SW 1271 (cell line): ENCODE measurements at regions not wholly inside any gene's neighbourhood (a gene's known extent, or its start where the extent isn't known, plus 50 kb on each side); places are given as distances from the start of the nearest gene placed in this dataset.

ENCODE experiments used
- DNase-seq, 2 experiments: peaks; one replicate each; lab custom pipeline; 2025; lab: John Stamatoyannopoulos, UW

DNA sequence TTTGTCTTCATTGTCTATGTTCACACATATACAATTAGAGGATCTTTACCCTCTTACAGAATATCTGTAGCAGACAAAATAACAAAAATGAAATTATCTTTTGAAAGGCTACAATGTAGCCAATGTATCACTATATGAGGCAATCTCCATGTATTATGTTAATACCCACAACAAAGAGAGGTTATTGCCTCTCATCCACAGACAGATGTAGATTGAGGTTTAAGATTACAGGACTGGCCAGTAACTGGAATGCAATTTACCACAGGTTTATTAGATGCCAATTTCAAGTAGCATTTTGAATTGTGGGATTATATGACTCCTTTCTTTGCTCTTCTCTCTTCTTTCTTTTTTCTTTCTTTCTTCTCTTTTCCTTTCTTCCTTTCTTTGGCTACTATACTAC, 242.6 kb downstream of the ANKRD50 start:
- DNase-seq = no peak

DNA sequence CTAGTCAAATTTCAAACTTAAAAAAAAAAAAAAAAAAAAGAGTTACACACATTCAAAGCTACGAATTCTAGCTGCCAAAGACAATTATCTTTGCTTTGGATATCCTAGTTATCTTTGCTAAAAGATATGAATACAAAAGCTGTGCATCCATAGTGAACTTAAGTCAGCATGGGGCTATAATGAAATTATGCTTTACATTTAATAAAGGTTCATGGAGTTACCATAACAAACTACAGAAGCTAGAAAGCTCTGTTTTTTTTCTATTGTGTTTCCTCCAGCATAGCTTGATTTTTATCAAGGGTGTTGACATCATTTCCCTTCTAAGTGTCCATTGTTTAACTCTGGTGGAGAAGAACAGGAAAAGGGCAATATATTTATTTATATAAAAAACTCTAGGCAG, 234.1 kb downstream of the ANKRD50 start:
- no peak for DNase-seq

GRCh38 chr4:124480061-124480460, 232.5 kb downstream of the ANKRD50 start:
- DNase-seq = no peak

DNA sequence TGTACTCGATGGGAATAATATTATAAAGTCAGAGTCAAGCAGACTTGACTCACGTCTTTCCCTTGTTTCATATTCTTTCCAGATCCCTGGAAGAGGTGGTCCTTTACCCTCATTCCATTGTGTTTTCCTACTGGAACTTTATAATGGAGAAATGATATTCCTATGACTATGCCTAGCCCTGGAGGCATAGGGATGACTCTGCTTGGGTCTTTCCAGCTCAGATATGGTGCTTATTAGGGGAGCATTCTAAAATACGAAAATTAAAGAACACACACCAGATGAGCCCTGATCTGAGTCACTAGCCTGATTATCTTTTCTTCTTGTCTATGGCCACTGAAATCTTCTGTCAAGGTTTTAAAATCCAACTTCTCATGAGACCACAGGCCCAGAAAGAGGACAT, 231.4 kb downstream of the ANKRD50 start:
- no peak for DNase-seq

GRCh38 chr4:124483048-124483906, 229.3 kb downstream of the ANKRD50 start:
- no peak for DNase-seq

- no peak for DNase-seq
Observed at GRCh38 chr4:124484008-124484407, 228.5 kb downstream of the ANKRD50 start.

- DNase-seq = no peak
Observed at GRCh38 chr4:124484940-124485339, 227.6 kb downstream of the ANKRD50 start.

- no peak for DNase-seq
Observed at GRCh38 chr4:124486423-124486822, 226.1 kb downstream of the ANKRD50 start.

DNA sequence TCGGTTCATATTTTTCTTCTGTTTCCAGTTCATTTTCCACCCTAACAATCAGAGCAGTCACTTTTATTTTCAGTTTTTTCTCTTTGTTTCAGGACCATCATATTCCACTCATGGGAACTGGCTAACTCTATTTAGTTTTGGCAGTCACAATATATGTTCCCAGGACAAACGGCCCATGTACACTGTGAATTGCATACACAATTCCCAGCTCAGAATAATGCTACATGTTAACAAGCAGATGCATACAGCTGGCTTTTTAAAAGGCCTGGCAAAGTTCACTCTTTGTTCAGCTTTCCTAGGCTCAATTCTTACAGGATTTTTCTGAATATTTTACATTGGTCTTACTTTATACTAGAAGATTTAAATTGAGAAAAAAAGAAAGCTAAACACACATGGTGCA, 224.9 kb downstream of the ANKRD50 start:
- no peak for DNase-seq

GRCh38 chr4:124491361-124492145, 221.0 kb downstream of the ANKRD50 start:
- no peak for DNase-seq

GRCh38 chr4:124499261-124499660, 213.3 kb downstream of the ANKRD50 start:
- DNase-seq = no peak

DNA sequence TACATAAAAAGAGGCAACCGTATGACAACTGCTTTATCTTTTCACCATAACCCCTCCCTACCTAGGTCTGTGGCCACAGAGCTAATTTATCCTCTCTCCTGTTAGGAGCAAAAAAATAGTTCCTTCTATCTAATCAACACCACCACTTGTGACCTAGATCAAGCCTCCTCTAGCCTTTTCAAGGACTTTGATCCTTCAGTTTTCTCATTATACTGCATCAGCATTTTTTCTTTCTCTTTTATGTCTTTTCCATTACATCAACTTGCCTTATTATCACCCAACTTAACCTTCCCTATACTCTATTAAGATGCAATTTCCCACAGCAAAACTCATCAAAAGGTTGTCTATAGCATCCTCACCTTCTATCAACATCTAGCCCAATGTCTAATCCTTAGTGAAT, 211.0 kb downstream of the ANKRD50 start:
- DNase-seq = no peak

DNA sequence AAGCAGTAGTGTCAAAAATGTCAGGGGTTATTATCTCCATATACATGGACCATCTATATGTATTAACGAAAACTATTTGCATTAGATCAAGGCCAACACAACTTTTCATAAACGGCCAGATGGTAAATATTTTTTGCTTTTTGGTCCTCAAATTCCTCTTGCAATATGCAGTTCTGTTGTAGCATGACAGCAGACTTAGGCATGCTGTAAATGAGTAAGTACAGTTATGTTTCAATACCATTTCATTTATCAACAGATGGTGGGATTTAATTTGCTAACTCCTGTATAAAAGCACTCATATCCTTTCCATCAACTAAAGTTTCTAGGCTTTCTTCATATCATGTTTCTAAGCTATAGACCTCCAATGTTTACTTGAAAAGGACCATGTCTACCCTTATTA, 208.1 kb downstream of the ANKRD50 start:
- DNase-seq = no peak

- DNase-seq = no peak
Observed at GRCh38 chr4:124505211-124505610, 207.3 kb downstream of the ANKRD50 start.

DNA sequence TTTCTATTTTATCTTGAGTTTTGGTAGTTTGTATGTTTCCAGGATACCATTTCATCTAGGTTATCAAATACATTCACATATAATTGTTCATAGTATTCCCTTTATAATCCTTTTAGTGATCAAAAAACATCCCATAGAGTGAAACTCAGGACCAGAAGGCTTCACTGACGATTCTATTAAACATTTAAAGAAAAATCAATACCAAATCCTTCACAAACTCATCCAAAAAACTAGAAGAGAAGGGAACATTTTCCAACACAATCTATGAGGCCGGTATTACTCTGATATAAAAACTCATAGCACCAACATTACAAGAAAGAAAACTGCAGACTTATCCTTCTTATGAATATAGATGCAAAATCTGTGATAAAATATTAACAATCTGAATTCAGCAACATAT, 203.4 kb downstream of the ANKRD50 start:
- DNase-seq = no peak

DNA sequence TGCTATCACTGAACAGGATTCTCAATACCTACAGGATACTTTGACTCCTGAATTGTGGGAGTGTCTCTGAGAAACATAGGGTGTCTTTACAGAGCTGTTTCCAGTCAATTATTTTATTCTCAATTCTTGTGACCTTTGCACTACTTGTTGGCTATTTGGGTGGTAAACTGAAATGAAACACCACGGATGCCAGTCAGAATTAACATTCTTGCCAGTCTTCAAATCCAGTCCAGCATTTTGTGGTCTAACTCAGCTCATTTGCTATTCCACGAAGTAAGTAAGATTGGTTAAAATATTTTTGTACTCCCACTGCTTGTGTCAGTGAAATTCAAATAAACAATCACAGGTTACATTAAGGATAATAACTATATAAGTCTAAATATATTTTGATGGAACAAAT, 197.9 kb downstream of the ANKRD50 start:
- no peak for DNase-seq

- no peak for DNase-seq
Observed at GRCh38 chr4:124515591-124515990, 196.9 kb downstream of the ANKRD50 start.

GRCh38 chr4:124519196-124519595, 193.3 kb downstream of the ANKRD50 start:
- DNase-seq = no peak

GRCh38 chr4:124523816-124524215, 188.7 kb downstream of the ANKRD50 start:
- DNase-seq = no peak

GRCh38 chr4:124525524-124525923, 187.0 kb downstream of the ANKRD50 start:
- no peak for DNase-seq

- DNase-seq = no peak
Observed at GRCh38 chr4:124526331-124526730, 186.2 kb downstream of the ANKRD50 start.

- DNase-seq = no peak
Observed at GRCh38 chr4:124526769-124527168, 185.8 kb downstream of the ANKRD50 start.

DNA sequence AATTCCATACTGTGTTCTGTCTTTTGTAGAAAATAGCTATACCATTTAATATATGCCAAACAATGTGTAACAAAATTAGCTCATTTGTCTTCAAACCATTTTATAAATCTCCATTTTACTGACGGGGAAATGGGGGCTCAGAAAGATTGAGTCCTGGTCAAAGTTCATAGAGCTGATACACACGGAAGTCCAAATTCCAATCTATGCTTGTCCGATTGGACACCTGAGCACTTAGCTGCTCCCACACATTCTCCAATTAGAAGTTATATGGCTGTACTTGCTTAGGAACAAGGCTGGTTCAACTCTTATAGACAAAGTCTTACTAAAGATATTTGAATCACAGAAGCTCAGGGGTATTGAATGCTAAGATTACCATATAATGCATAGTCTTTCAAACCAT, 185.2 kb downstream of the ANKRD50 start:
- DNase-seq = no peak
